Suprapubic skin (tissue), 4 donors: ENCODE measurements at regions not wholly inside any gene's neighbourhood (a gene's known extent, or its start where the extent isn't known, plus 50 kb on each side); places are given as distances from the start of the nearest gene placed in this dataset.

Experiments used
- EP300 ChIP-seq: sonication (generic); formaldehyde crosslinking; IDR thresholded peaks from one replicate; pipeline ENCODE4 v1.6.1; 2017; ENCODE audit warnings: antibody characterized with exemption
- POLR2A ChIP-seq, 2 donors: fragments of 450-650 bp; IDR thresholded peaks; one replicate each; pipeline ENCODE4 v1.6.1; 2017; ENCODE audit warnings: antibody characterized with exemption in 2 of 2, mild to moderate bottlenecking in 2 of 2, moderate library complexity in 2 of 2
- POLR2AphosphoS5 ChIP-seq, 3 donors: sonication (generic); formaldehyde crosslinking; IDR thresholded peaks; one replicate each; pipeline ENCODE4 v1.6.1; 2017; ENCODE audit warnings: antibody characterized with exemption in 3 of 3
- TF ChIP-seq, protein P1 (sequence below), 2 donors: fragments of 200-600 bp in 1 of 2; fragments of 450-650 bp in 1 of 2; sonication (generic) in 1 of 2; IDR thresholded peaks; one replicate each; pipeline ENCODE4 v1.5.1; 2016 to 2019; ENCODE audit warnings: antibody characterized with exemption in 2 of 2, mild to moderate bottlenecking in 1 of 2, moderate library complexity in 1 of 2

DNA sequence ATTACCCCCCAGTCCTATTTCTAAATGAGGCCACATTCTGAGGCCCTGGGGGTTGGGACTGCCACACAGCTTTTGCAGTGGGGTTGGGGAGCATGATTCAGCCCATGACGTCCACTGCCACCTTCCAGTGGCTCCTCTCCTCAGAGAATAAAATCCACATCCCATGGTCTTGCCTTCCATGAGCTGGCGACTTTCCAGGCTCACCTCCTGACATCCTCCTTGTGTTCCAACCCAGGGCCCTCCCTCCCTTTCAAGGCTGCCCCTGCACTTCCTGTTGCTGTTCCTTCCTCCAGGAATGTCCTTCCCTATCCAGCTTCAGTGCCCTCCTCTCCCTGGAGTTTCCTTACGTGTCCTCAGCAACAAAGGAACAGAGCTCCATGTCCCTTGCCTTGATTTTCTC lies 187.3 kb upstream of the ID2 start:
- TF ChIP-seq POLR2A (IDR thresholded peaks at IDR 0.05): no peak
- TF ChIP-seq POLR2AphosphoS5 (IDR thresholded peaks at IDR 0.05): no peak
- TF ChIP-seq, protein P1, sequence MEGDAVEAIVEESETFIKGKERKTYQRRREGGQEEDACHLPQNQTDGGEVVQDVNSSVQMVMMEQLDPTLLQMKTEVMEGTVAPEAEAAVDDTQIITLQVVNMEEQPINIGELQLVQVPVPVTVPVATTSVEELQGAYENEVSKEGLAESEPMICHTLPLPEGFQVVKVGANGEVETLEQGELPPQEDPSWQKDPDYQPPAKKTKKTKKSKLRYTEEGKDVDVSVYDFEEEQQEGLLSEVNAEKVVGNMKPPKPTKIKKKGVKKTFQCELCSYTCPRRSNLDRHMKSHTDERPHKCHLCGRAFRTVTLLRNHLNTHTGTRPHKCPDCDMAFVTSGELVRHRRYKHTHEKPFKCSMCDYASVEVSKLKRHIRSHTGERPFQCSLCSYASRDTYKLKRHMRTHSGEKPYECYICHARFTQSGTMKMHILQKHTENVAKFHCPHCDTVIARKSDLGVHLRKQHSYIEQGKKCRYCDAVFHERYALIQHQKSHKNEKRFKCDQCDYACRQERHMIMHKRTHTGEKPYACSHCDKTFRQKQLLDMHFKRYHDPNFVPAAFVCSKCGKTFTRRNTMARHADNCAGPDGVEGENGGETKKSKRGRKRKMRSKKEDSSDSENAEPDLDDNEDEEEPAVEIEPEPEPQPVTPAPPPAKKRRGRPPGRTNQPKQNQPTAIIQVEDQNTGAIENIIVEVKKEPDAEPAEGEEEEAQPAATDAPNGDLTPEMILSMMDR (IDR thresholded peaks at IDR 0.05): no peak
- TF ChIP-seq EP300: no peak
